ENCODE measurements at regions not wholly inside any gene's neighbourhood (a gene's known extent, or its start where the extent isn't known, plus 50 kb on each side); places are given as distances from the start of the nearest gene placed in this dataset.
"Not testable (repeated sequence)": the region's sequence is repeated elsewhere in the genome, so short reads cannot be mapped to it uniquely, and the experiment has no call there.

GRCh38 chr5:21571196-21571595 is 1281.9 kb downstream of the CDH12 start:
- not testable (repeated sequence) for TF ChIP-seq CTCF (IDR thresholded peaks at IDR 0.05); ZFX (IDR thresholded peaks at IDR 0.05; ENCODE audit: borderline replicate concordance)
